Cardiac muscle cell (in vitro differentiated cells and primary cell): ENCODE measurements at regions not wholly inside any gene's neighbourhood (a gene's known extent, or its start where the extent isn't known, plus 50 kb on each side); places are given as distances from the start of the nearest gene placed in this dataset.

Experiments
- DNase-seq, 2 donors: peaks; one replicate each; pipeline versions ENCODE4 v3.0.0 to v3.0.0-alpha.2; 2010 to 2017; ENCODE audit warnings: low read depth in 1 of 2, low spot score in 1 of 2
- H3K27ac ChIP-seq: fragments of 200-600 bp; sonication (generic); 2 replicates; pipeline ENCODE4 v1.5.1; 2016
- H3K27me3 ChIP-seq: fragments of 200-600 bp; sonication (generic); 2 replicates; pipeline ENCODE4 v1.6.0; 2016; ENCODE audit warnings: control low read depth
- H3K36me3 ChIP-seq: fragments of 200-600 bp; sonication (generic); 2 replicates; pipeline ENCODE4 v1.5.1; 2016; ENCODE audit warnings: control low read depth
- H3K4me1 ChIP-seq: fragments of 200-600 bp; sonication (generic); 2 replicates; pipeline ENCODE4 v1.8.1; 2017; ENCODE audit warnings: low read depth, mild to moderate bottlenecking, mixed run types
- H3K4me3 ChIP-seq: fragments of 200-600 bp; sonication (generic); 2 replicates; pipeline ENCODE4 v1.5.1; 2016; ENCODE audit warnings: mild to moderate bottlenecking
- H3K9me3 ChIP-seq: fragments of 200-600 bp; sonication (generic); 2 replicates; pipeline ENCODE4 v1.5.1; 2017; ENCODE audit warnings: low read depth, mild to moderate bottlenecking, control low read depth
- TF ChIP-seq, protein P1 (sequence below): IDR thresholded peaks from 2 replicates; pipeline ENCODE4 v1.5.1; 2012; ENCODE audit warnings: low read depth, mild to moderate bottlenecking, low read length

DNA sequence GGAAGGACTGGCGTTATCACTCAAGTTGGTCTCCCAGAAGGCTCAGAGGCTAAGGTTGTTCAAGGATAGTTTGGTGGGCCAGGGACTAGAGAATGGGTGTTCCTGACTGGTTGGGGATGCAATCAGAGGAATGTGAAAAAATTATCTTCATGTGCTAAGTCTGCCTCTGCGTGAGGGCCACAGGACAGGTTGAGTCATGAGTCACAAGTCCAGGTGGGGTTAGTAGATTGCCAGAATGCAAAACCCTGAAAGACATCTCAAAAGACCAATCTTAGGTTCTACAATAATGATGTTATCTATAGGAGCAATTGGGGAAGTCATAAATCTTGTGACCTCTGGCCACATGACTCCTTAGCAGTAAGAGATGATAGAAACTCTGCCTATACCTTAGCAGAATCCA lies 220.1 kb upstream of the EEA1 start:
- DNase-seq = no peak
- H3K27ac ChIP-seq = no peak overlapping the region
- H3K4me3 ChIP-seq = no peak overlapping the region
- no peaks in the 10 kb centered on the region for H3K9me3 ChIP-seq
- no peaks in the 10 kb centered on the region for H3K27me3 ChIP-seq
- H3K4me1 ChIP-seq = no peaks in the 10 kb centered on the region
- no peaks in the 10 kb centered on the region for H3K36me3 ChIP-seq
- TF ChIP-seq, protein P1, sequence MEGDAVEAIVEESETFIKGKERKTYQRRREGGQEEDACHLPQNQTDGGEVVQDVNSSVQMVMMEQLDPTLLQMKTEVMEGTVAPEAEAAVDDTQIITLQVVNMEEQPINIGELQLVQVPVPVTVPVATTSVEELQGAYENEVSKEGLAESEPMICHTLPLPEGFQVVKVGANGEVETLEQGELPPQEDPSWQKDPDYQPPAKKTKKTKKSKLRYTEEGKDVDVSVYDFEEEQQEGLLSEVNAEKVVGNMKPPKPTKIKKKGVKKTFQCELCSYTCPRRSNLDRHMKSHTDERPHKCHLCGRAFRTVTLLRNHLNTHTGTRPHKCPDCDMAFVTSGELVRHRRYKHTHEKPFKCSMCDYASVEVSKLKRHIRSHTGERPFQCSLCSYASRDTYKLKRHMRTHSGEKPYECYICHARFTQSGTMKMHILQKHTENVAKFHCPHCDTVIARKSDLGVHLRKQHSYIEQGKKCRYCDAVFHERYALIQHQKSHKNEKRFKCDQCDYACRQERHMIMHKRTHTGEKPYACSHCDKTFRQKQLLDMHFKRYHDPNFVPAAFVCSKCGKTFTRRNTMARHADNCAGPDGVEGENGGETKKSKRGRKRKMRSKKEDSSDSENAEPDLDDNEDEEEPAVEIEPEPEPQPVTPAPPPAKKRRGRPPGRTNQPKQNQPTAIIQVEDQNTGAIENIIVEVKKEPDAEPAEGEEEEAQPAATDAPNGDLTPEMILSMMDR = no peak

DNA sequence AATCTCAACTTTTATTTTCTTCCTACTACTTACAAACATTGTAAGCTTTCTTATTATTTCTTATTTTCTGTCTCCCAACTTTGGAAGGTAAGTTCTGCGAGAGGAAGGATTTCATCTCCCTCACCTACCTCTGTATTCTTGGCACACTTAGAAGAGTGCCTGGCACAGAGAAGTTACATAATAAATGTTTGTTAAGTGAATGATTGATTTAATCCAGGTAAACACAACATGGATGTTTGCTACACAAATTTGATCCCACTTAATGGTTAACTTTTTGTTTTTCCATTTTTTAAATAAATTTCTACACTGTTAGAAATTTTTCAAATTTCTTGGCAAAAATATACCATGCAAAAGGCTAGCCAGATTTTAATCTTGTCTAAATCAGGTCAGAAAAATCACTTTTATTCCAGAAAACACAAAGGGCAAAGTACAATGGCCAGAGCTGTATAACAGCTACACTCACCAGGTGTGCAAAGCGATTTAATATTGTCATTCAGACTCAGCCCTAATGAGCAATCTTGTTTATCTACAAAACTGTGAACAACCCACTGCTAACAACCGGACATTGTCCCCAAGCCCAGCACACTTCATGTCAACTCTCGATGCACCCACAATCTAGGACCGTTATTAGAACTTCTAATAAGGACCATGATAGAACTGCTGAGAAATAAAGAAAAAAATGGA lies 222.1 kb upstream of the EEA1 start:
- H3K27ac ChIP-seq = no peak overlapping the region
- H3K9me3 ChIP-seq = no peaks in the 10 kb centered on the region
- TF ChIP-seq, protein P1 = no peak
- no peaks in the 10 kb centered on the region for H3K36me3 ChIP-seq
- H3K27me3 ChIP-seq = no peaks in the 10 kb centered on the region
- no peak overlapping the region for H3K4me3 ChIP-seq
- no peak for DNase-seq
- H3K4me1 ChIP-seq = no peaks in the 10 kb centered on the region

DNA sequence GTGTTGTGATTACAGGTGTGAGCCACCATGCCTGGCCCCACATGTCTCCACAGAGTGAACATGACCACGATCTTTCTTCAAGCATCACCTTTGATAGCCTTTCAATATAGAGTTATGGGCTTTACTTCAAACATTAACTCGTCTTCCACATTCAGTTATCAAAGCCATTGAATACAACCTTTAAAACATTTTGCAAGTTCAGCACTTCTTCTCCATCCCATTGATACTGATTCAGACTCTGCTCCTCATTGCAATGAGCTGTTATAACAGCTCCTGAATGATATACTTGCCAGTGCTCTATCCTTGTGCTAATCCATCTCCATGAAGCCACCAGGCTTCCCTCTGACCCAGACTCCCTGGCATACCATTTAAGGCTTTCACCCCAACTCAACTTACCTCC lies 223.5 kb upstream of the EEA1 start:
- TF ChIP-seq, protein P1 = no peak
- H3K27ac ChIP-seq = no peak overlapping the region
- H3K9me3 ChIP-seq = no peaks in the 10 kb centered on the region
- H3K4me1 ChIP-seq = no peaks in the 10 kb centered on the region
- no peaks in the 10 kb centered on the region for H3K27me3 ChIP-seq
- H3K4me3 ChIP-seq = no peak overlapping the region
- no peak for DNase-seq
- no peaks in the 10 kb centered on the region for H3K36me3 ChIP-seq

DNA sequence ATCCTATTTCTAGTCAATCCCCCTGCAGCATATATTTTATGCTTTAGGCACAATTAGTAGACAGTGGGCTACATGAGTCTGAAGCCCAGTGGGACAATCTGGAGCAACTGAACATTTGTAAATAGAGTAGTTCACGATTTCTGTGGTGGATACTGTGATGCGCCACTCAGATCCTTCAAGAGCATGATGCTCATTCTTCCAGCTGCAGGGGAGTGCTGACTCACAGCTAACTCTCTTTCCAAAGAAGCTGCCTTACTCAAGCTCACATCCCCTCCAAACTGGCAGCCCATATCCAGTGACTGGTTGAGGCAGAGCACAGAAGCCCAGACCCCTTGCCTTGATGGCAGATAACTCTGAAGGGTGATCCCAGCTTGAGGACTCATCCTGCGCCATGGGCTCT lies 224.2 kb upstream of the EEA1 start:
- no peak overlapping the region for H3K4me3 ChIP-seq
- H3K9me3 ChIP-seq = no peaks in the 10 kb centered on the region
- peak in 1 of 2 donors; percentile 56 for DNase-seq
- TF ChIP-seq, protein P1 = no peak
- no peaks in the 10 kb centered on the region for H3K36me3 ChIP-seq
- H3K4me1 ChIP-seq = no peaks in the 10 kb centered on the region
- no peak overlapping the region for H3K27ac ChIP-seq
- H3K27me3 ChIP-seq = no peaks in the 10 kb centered on the region

DNA sequence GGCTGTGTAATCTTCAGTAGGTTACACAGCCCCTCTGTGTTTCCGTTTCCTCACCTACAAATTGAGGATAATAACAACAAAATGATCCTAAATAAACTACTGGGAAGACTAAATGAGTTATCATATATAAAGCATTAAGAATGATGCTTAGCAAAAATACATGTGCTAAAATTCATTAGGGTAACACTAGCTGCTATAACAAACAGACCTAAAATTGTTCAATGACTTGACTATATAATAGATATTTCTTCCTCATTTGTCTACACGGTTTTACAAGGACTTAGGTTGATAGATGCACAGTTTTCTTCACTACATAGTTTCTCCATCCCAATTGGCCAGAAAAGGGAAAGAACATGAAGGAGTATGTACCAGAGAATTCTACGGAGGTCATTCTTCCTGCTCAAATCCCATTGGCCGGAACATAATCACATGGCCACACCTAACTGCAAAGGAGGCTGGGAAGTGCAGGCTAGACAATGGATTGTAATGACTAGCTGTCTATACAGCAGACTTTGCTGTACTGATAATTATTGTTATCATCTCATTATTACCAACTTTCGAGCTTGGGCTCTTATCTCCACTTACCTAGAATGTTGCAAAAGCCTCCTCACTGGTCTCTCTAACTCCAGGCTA lies 223.5 kb upstream of the NUDT4 start:
- DNase-seq = no peak
- no peaks in the 10 kb centered on the region for H3K9me3 ChIP-seq
- no peak overlapping the region for H3K27ac ChIP-seq
- no peak overlapping the region for H3K4me3 ChIP-seq
- no peaks in the 10 kb centered on the region for H3K4me1 ChIP-seq
- H3K27me3 ChIP-seq = no peaks in the 10 kb centered on the region
- TF ChIP-seq, protein P1 = no peak
- H3K36me3 ChIP-seq = no peaks in the 10 kb centered on the region
